Fibroblast of skin of right biceps (primary cell): ENCODE measurements at regions not wholly inside any gene's neighbourhood (a gene's known extent, or its start where the extent isn't known, plus 50 kb on each side); places are given as distances from the start of the nearest gene placed in this dataset.

ENCODE experiments used
- DNase-seq: peaks from one replicate; pipeline ENCODE4 v3.0.0-alpha.2; 2013

DNA sequence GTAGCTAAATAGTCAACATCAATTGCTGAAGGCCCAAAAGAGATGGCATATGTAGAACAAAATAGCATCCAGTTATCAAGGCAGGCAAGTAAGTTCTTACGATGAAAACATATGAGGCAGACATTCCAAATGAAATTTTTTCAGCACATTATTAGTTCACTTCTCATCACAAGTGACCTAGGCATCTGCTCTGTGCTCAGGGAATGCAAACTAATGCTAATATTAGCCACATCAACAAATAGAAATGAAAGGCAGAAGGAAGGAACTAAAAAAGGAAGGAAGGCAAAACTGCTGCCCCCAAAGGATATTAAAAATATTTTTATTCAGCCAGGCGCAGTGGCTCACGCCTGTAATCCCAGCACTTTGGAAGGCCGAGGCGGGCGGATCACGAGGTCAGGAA, 51.2 kb upstream of the ROCK1 start:
- no peak for DNase-seq

DNA sequence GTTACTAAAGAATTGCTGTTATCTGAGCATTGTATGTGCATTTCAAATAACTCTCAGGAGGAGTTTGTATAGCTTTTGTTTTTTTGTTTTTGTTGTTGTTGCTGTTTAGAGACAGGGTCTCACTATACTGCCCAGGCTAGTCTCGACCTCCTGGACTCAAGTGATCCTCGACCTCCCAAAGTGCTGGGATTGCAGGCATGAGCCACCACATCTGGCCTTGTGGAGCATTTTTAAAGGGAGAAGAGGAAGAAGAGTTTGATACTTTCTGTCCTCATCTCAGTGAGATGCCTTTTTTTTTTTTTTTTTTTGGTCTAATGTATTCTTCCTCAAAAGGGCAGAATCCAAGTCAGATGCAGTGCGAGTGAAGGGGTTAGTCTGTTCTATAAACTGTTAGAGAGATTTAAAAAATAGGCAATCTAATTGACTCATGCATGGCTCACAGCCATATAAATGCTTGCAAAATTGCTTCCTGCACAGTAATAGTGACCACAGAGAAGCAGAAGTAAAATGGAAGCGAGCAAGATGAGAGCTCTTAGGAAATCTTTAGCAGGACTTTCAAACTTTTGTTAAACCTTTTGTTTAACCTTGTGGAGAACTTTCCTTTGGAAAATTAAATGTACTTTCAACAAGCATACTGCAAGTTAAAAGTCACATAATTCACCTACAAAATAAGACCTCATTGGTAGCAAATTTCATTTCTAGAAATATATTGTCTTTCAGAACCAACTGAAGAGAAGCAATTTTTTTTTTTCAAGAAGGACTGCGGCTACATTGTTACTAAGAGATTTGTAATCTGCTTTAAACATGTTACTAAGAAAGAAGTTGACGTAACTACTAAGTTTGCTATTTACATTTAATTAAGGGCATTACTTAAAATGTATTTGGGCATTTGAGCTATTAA, 52.3 kb upstream of the ROCK1 start:
- DNase-seq, result peak; percentile 89

DNA sequence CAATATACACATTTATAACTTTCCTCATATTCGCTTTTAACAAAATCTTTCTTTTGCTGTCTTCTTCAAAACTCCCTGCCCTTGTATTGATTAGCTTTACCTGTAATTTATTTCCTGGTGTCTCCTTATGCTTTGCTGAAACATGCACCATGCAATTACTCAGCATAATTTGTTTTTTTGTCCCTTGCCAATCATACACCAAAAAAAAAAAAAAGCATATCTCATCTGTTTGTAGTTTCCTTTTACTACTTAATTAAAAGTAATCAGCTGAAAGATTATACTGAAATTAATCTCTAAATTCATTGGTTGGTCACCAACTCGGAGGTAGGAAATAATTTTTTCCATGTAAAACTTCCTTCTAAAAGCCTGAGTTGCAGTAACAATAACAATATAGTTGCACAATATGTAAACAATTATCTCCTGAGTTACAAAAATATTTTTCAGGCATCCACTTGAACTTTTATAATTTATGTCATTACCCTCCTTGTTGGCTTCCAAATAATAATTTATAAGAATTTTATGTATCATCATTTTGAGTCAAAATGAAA, 53.0 kb upstream of the ROCK1 start:
- DNase-seq, result no peak

DNA sequence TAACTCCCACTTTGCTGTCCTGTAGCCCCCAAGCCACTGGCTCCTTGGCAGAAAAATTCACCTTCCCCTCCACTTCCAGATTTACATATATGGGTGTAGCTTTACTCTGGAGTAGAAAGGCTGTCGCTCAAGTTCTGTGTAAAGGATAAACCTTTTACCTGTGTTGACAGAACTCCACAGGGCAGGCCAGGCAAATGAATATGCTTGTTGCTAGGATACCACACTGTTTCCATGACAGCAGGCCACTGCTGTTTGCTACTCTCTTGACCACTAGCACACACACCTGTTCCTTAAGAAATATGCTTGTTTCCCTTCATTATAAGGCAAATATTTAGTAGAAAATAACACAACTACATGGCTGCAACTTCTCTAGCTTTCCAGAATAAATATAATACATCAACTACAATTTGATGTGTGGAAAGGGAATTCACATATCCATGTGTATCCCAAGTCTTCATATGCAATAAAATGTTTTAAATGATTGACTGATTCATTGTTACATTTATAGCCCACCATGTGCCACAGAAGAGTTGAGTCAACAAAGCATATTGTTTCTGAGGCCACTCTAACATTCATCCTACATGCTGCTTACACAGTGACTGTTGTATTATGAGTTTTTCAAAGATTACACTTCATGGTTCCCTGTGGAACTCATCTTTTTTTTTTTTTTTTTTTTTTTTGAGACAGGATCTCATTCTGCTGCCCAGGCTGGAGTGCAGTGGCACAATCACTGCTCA, 56.2 kb upstream of the ROCK1 start:
- DNase-seq, result no peak

DNA sequence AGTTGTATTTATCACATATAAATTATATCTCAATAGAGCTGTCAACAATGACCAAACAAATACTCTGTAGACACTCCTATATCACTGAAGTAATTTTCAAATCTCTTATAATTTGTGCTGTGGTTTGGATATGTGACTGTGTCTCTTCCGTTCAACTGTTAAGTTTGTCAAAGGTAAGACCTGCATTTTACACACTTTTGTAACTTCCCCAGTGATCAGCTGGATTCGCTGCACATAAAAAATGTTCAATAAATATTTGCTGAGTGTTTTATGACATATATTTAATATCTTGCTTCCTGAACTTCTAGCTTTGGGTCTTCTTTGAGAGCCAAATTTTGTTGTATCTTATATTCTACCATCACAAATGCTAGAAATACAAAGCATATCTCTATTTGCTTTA, 57.3 kb upstream of the ROCK1 start:
- DNase-seq, result no peak

DNA sequence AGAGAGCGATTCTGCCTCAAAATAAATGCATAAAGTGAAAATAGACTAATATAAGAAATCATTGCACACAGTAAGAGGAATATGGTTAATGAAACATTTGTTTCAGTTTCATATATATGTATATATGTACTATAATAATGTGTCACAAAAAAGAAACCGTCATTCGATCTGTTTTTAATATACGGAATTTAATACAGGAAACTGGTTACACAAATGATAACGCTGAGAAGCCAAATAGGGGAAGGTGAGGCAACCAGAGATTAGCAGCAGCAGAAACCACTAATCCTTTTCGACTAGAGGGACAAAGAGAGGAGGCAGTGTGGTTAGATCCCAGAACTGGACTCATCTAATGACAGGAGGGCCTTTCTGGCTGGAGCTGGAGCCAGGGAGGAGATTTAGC, 64.2 kb upstream of the GREB1L start:
- no peak for DNase-seq

DNA sequence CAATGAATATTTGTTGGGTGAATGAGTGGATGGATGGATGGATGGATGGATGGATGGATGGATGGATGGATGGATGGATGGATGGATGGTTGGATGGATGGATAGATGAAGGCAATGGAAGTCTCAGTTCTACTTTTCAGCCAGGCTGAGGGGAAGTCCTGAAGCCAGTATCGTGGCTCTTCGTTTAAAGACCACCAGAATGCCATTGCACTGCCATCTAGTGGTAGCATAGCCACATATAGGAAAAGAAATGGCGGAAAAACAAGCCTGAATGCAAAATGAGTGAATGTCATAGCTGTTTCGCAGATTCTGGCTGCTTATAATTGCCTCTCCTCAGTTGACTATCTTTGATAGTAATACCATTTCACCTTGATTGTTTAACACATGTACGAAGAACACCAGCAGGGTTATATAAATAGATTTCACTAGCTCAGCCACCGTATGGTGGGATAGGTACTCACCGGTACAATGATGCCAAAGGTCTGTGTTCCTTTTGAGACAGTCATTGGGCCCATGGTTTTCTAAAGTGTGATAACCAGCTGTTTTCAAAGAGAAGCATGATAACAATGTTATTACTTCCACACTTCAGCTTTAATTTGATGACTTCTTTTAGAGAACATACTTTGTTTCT, 62.3 kb upstream of the GREB1L start:
- peak; percentile 64 for DNase-seq

DNA sequence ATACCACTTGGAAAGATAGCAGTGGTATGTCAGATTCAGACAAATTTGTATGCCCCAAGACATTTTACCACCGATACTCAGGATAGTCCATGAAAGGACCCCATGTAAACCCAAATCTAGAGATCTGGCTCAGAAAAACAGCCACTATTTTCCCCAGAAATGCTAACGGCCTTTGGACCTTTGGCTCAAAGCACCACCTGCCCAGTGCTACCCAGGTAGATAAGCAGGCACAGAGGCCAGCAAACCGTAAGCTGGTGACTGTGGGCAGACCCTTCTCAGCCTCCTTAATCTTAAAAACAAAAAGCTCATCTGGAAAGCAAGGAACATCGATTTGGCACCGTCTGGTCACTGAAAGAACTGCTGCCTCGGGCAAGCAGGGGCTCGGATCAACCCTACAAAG, 61.4 kb upstream of the GREB1L start:
- DNase-seq, result no peak

DNA sequence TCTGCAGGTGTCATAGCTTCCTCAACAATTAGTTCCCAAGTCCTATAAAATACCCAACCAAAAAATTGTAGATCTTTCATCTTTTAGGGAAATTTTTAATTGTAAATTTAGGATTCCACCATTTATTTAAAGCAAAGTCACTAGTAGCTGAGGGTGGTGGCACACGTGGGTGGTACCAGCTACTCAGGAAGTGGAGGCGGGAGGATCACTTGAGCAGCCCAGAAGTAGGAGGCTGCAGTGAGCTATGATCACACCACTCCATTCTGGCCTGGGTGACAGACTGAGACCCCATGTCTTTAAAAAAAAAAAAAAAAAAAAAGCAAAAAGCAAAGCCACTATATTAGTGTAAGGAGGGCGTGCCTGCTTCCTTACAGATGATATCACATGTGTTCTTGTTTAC, 60.3 kb upstream of the GREB1L start:
- DNase-seq, result no peak

DNA sequence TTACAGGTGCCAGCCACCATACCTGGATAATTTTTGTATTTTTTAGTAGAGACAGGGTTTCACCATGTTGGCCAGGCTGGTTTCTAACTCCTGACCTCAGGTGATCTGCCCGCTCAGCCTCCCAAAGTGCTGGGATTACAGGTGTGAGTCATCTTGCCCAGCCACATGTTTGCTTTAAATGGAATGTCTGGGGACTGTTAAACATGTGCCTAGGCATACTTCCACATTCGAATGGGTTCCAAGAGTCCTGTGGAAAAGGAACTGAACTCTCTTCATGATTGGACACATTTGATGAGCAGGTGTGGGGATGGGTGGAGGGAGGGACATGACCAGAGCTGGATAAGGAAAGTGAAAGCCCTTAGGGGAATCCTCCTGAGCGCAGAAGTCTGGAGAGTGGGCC, 58.4 kb upstream of the GREB1L start:
- no peak for DNase-seq

DNA sequence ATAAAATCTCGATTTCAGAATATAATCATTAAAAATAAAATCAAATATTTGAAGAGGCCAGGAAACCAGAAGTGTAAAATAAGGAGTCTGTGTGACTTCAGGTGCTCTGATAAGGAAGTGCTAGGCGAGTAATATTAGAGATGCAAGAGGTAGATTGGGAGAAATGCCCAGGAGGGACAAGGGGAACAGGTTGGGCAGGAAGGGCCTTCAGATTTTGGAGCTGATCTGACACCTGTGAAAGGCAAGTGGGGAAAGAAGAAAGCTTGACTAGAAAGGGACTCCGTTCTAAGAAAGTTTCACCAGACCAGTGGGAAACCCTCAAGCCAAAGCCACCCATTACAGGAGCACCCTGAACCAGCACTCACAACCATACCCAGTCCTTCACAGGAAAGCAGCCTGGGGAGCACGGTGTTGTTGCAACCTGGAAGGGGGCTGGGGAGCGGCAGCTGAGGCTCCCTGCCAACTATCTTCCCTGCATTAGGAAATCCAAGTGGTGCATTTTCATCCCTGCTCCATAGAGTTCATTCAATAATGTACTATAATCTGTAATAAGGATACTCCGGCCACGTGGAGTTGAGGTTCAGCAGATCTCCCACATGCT, 57.5 kb upstream of the GREB1L start:
- no peak for DNase-seq

DNA sequence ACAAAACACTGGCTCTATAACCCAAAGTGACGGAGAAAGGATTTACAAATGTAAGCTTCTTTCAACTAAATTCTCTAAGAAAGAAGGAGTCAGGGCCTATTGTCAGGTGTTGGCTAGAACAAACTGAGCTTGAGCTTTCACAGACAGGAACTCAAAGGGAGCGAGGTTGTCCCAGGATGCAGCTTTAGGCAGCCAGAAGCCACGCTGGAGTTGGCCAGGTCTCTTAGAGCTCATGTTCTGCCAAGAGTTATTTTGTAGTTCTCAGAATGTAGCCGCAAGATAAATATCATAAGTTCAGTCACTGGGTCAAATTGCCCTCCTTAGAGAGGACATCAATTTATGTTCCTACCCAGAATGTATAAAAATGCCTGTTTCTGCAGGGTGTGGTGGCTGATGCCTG, 54.1 kb upstream of the GREB1L start:
- no peak for DNase-seq

DNA sequence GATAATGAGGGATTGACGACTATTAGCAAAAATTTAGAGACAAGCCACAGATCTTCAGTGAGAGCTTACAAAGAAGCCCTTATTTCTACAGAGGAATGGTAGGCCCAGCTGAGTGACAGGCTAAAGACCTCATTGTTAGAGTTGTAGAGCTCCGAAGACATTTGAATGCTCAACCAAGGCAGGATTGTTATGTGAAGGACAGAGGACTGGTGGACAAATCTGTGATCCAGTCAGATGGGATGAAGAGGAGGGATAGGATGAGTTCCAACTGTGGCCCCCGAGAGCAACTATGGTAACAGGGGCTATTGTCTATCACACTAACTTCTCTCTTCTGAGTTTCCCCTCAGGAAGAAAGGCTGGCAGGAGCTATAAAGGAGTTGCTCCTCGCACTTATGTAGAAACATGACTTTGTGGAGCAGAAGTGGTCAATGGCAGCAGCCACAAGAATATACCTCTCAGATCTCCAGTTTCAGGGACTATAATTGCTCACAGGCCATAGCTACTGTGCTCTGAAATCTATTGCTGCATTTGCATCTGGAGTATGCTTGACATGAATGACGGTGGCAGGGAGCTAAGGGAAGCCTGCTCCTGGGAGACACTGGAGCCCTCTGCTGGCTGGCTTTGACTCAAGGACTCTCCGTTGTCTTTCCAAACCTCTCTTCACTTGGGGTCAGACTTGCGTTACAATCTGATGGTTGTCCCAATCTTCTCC, 50.3 kb upstream of the GREB1L start:
- DNase-seq, result peak; percentile 46
